Activated CD4-positive, alpha-beta memory T cell treated with anti-CD3 and anti-CD28 coated beads for 36 hours (primary cell): ENCODE measurements at regions not wholly inside any gene's neighbourhood (a gene's known extent, or its start where the extent isn't known, plus 50 kb on each side); places are given as distances from the start of the nearest gene placed in this dataset.

Experiments
- CTCF ChIA-PET: fragments of 350-600 bp; sonication (Branson Sonifier 250); formaldehyde crosslinking; loops from one replicate; lab custom pipeline; 2021; ENCODE audit warnings: antibody characterized with exemption, inconsistent platforms; lab: Charles Lee
- POLR2A ChIA-PET: fragments of 350-600 bp; sonication (Branson Sonifier 250); formaldehyde crosslinking; loops from one replicate; lab custom pipeline; 2021; ENCODE audit warnings: antibody characterized with exemption; lab: Charles Lee
- DNase-seq: peaks from one replicate; pipeline ENCODE4 v3.0.0-alpha.2; 2020
- H3K27ac Mint-ChIP-seq: one replicate; pipeline ENCODE4 v1.8.0; 2021; ENCODE audit warnings: mixed read lengths
- H3K27me3 Mint-ChIP-seq: one replicate; pipeline ENCODE4 v1.8.0; 2021; ENCODE audit warnings: mixed read lengths
- H3K36me3 Mint-ChIP-seq: one replicate; pipeline ENCODE4 v1.8.0; 2021; ENCODE audit warnings: mixed read lengths
- H3K4me1 Mint-ChIP-seq: one replicate; pipeline ENCODE4 v1.8.0; 2021; ENCODE audit warnings: low read depth, mixed read lengths
- H3K4me3 Mint-ChIP-seq: one replicate; pipeline ENCODE4 v1.8.0; 2021; ENCODE audit warnings: mild to moderate bottlenecking, mixed read lengths
- H3K9me3 Mint-ChIP-seq: one replicate; pipeline ENCODE4 v1.8.0; 2021; ENCODE audit warnings: mixed read lengths
- intact Hi-C: fragments of 100-400 bp; cut with micrococcal nuclease; formaldehyde crosslinking; loops from one replicate; pipeline ENCODE4 v1.15.1; 2023

- no peak overlapping the region for H3K27ac Mint-ChIP-seq
- intact Hi-C loops = no loop called here
- CTCF ChIA-PET = no interaction called here
- H3K9me3 Mint-ChIP-seq = peaks cover 4% of the 10 kb centered on the region
- no peaks in the 10 kb centered on the region for H3K4me1 Mint-ChIP-seq
- H3K36me3 Mint-ChIP-seq = no peaks in the 10 kb centered on the region
- H3K4me3 Mint-ChIP-seq = no peak overlapping the region
- H3K27me3 Mint-ChIP-seq = peaks cover 7% of the 10 kb centered on the region
- POLR2A ChIA-PET = no interaction called here
- DNase-seq = no peak
Observed at GRCh38 chr22:27080036-27080578, 422.7 kb downstream of the MIAT start.

DNA sequence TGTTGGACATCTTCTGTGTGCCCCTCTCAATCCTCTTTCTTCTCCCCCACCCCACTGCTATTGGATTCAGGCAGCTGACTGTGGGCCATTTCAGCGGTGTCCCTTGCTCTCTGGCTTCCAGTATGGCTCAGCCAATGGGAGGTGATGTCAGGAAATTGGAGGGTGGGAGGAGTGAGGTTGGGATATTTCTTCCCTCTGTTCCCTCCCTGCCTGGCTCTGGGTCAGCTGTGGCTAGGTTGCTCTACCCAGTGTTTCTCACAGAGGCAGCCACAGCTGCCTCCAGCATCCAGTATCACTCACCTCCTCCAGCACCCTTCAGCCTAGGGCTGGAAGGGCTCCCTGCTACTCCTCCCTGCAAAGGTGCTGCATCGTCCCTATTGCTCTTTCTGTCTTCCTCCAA, 423.5 kb downstream of the MIAT start:
- POLR2A ChIA-PET = no interaction called here
- no peak for DNase-seq
- intact Hi-C loops = no loop called here
- Mint-ChIP-seq H3K27me3 (peaks cover 14% of the 10 kb centered on the region), H3K9me3 (peaks cover 4% of the 10 kb centered on the region), H3K4me3 (no peak overlapping the region), H3K4me1 (no peaks in the 10 kb centered on the region), H3K27ac (no peak overlapping the region), H3K36me3 (no peaks in the 10 kb centered on the region)
- CTCF ChIA-PET = no interaction called here

- POLR2A ChIA-PET = no interaction called here
- H3K27ac Mint-ChIP-seq = no peak overlapping the region
- no peak for DNase-seq
- H3K9me3 Mint-ChIP-seq = peaks cover 6% of the 10 kb centered on the region
- CTCF ChIA-PET = no interaction called here
- H3K36me3 Mint-ChIP-seq = no peaks in the 10 kb centered on the region
- no peak overlapping the region for H3K4me3 Mint-ChIP-seq
- H3K4me1 Mint-ChIP-seq = no peaks in the 10 kb centered on the region
- intact Hi-C loops = no loop called here
- peaks cover 22% of the 10 kb centered on the region for H3K27me3 Mint-ChIP-seq
Observed at GRCh38 chr22:27083610-27084009, 426.2 kb downstream of the MIAT start.

GRCh38 chr22:27084130-27084529, 426.7 kb downstream of the MIAT start:
- CTCF ChIA-PET = no interaction called here
- Mint-ChIP-seq H3K9me3 (peaks cover 7% of the 10 kb centered on the region), H3K27me3 (peaks cover 24% of the 10 kb centered on the region), H3K4me3 (no peak overlapping the region), H3K4me1 (no peaks in the 10 kb centered on the region), H3K36me3 (no peaks in the 10 kb centered on the region), H3K27ac (no peak overlapping the region)
- POLR2A ChIA-PET = no interaction called here
- intact Hi-C loops = no loop called here
- no peak for DNase-seq

- Mint-ChIP-seq H3K4me3 (no peak overlapping the region), H3K27ac (no peak overlapping the region), H3K36me3 (no peaks in the 10 kb centered on the region), H3K4me1 (no peaks in the 10 kb centered on the region), H3K9me3 (peaks cover 7% of the 10 kb centered on the region), H3K27me3 (peaks cover 21% of the 10 kb centered on the region)
- POLR2A ChIA-PET = no interaction called here
- intact Hi-C loops = no loop called here
- CTCF ChIA-PET = no interaction called here
- DNase-seq = no peak
Observed at GRCh38 chr22:27086080-27087044, 429.0 kb downstream of the MIAT start.

DNA sequence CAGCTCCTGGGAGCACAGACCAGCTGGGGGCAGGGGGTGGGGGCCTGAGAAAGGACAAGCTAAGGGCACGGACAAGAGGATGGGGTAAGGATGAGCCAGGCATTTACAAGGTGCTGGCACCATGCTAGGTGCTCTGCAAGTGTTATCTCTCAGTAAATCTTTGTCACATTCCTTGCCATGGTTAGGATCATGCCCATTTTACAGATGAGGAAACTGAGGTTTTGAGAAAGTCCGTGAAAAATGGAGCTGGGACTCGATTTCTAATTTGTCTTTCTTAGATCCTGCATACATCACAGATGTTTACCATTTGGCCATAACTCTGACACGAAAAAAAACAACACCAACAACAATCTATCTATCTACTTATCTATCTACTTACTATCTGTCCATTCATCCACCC, 429.7 kb downstream of the MIAT start:
- peaks cover 18% of the 10 kb centered on the region for H3K27me3 Mint-ChIP-seq
- ChIA-PET POLR2A (no interaction called here), CTCF (no interaction called here)
- intact Hi-C loops = no loop called here
- H3K27ac Mint-ChIP-seq = no peak overlapping the region
- peaks cover 7% of the 10 kb centered on the region for H3K9me3 Mint-ChIP-seq
- no peak for DNase-seq
- H3K4me3 Mint-ChIP-seq = no peak overlapping the region
- H3K36me3 Mint-ChIP-seq = no peaks in the 10 kb centered on the region
- H3K4me1 Mint-ChIP-seq = no peaks in the 10 kb centered on the region

GRCh38 chr22:27088026-27088425, 430.6 kb downstream of the MIAT start:
- intact Hi-C loops = no loop called here
- peaks cover 18% of the 10 kb centered on the region for H3K27me3 Mint-ChIP-seq
- peaks cover 7% of the 10 kb centered on the region for H3K9me3 Mint-ChIP-seq
- no peaks in the 10 kb centered on the region for H3K4me1 Mint-ChIP-seq
- no peaks in the 10 kb centered on the region for H3K36me3 Mint-ChIP-seq
- H3K27ac Mint-ChIP-seq = no peak overlapping the region
- ChIA-PET CTCF (no interaction called here), POLR2A (no interaction called here)
- no peak for DNase-seq
- H3K4me3 Mint-ChIP-seq = no peak overlapping the region

GRCh38 chr22:27089264-27089663, 431.9 kb downstream of the MIAT start:
- Mint-ChIP-seq H3K4me3 (no peak overlapping the region), H3K36me3 (no peaks in the 10 kb centered on the region), H3K27ac (no peak overlapping the region), H3K4me1 (no peaks in the 10 kb centered on the region), H3K27me3 (peaks cover 18% of the 10 kb centered on the region), H3K9me3 (peaks cover 7% of the 10 kb centered on the region)
- ChIA-PET POLR2A (no interaction called here), CTCF (no interaction called here)
- intact Hi-C loops = no loop called here
- DNase-seq = no peak

- peaks cover 12% of the 10 kb centered on the region for H3K27me3 Mint-ChIP-seq
- intact Hi-C loops = no loop called here
- H3K9me3 Mint-ChIP-seq = peaks cover 7% of the 10 kb centered on the region
- no peaks in the 10 kb centered on the region for H3K4me1 Mint-ChIP-seq
- DNase-seq = no peak
- no peaks in the 10 kb centered on the region for H3K36me3 Mint-ChIP-seq
- no peak overlapping the region for H3K27ac Mint-ChIP-seq
- POLR2A ChIA-PET = no interaction called here
- no peak overlapping the region for H3K4me3 Mint-ChIP-seq
- CTCF ChIA-PET = no interaction called here
Observed at GRCh38 chr22:27090611-27091011, 433.2 kb downstream of the MIAT start.

DNA sequence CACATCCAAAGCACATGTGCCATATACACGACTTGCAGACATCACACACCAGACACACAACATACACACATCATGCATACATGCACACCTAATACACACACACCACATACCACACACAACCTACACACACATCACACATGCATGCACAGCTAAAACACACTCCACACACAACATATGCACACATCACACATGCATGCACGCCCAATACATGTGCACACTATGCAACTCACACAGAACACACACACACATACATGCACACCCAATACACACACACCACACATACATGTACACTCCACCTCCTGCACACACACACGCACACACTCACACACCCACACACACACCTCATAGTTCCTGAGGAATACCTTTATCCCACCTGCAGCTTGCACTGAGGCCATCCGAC, 436.0 kb downstream of the MIAT start:
- DNase-seq = no peak
- intact Hi-C loops = no loop called here
- Mint-ChIP-seq H3K4me1 (no peaks in the 10 kb centered on the region), H3K9me3 (peaks cover 2% of the 10 kb centered on the region), H3K4me3 (no peak overlapping the region), H3K27me3 (peaks cover 6% of the 10 kb centered on the region), H3K36me3 (no peaks in the 10 kb centered on the region), H3K27ac (no peak overlapping the region)
- POLR2A ChIA-PET = no interaction called here
- CTCF ChIA-PET = no interaction called here

DNA sequence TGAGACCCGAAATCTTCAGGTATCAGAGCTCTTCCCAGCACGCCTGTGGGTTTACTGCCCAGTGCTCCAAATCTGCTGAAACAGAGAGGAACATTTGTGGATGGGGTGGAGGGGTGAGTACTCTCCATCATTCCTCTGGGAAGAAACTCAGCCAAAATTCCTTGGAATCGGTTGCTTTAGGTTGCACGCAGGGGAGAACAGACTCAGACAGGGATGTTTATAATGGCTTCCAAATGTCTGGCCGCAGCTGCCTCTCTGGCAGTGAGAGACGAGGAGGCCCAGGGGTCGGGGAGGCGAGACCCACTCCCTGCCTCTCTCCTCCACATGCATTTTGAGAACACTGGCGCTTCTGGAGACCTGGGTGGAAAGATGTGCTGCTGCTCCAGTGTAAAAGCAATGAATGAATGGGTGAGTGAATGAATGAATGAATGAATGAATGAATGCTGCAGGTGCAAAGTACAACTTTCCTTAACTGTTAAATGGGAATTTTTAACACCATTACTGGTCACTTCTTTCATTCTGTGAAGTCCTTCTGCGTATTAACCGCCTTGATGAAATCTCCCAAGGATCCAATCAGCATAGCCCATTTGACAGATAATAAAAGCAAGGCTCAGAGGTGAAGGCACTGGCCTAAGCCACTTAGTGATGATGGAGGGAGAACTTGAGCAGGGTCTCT, 437.4 kb downstream of the MIAT start:
- ChIA-PET CTCF (no interaction called here), POLR2A (no interaction called here)
- H3K4me1 Mint-ChIP-seq = no peaks in the 10 kb centered on the region
- intact Hi-C loops = no loop called here
- H3K27me3 Mint-ChIP-seq = peaks cover 7% of the 10 kb centered on the region
- H3K36me3 Mint-ChIP-seq = no peaks in the 10 kb centered on the region
- no peaks in the 10 kb centered on the region for H3K9me3 Mint-ChIP-seq
- no peak overlapping the region for H3K4me3 Mint-ChIP-seq
- H3K27ac Mint-ChIP-seq = no peak overlapping the region
- no peak for DNase-seq

DNA sequence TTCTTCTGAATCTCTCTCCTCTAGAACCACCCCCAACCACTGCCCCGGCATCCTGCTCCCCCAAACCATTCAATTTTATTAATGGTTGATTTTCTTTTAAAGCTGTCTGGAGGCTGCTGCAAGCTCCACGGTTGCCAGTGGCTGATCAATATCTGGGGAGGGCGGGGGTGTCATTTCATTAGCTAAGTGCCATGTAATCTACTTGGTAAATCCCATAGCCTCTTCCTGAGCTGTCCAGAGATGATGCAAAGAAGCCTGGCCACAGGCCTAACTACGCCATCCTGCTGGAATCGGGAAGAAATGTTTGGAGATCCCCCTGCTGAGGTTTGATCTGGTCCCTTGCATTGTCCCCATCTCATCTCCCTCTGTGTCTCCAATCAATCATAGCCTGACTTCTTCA, 440.1 kb downstream of the MIAT start:
- POLR2A ChIA-PET = no interaction called here
- H3K36me3 Mint-ChIP-seq = no peaks in the 10 kb centered on the region
- H3K4me3 Mint-ChIP-seq = no peak overlapping the region
- peaks cover 20% of the 10 kb centered on the region for H3K27me3 Mint-ChIP-seq
- no peak for DNase-seq
- intact Hi-C loops = no loop called here
- H3K27ac Mint-ChIP-seq = no peak overlapping the region
- no peaks in the 10 kb centered on the region for H3K9me3 Mint-ChIP-seq
- no peaks in the 10 kb centered on the region for H3K4me1 Mint-ChIP-seq
- CTCF ChIA-PET = no interaction called here
